Hepatocyte (in vitro differentiated cells): ENCODE measurements at regions not wholly inside any gene's neighbourhood (a gene's known extent, or its start where the extent isn't known, plus 50 kb on each side); places are given as distances from the start of the nearest gene placed in this dataset.

Experiments
- CTCF ChIP-seq: fragments of 200-600 bp; sonication (generic); IDR thresholded peaks from 2 replicates; pipeline ENCODE4 v1.5.1; 2016; ENCODE audit warnings: antibody characterized with exemption, mild to moderate bottlenecking; ENCODE audit not compliant: poor library complexity
- EZH2phosphoT487 ChIP-seq: fragments of 200-600 bp; sonication (generic); IDR thresholded peaks from one replicate; pipeline ENCODE4 v1.6.1; 2018; ENCODE audit warnings: antibody characterized with exemption, mild to moderate bottlenecking, low read depth, moderate library complexity; ENCODE audit not compliant: unreplicated experiment, severe bottlenecking

- no peak for TF ChIP-seq CTCF
- no peak for TF ChIP-seq EZH2phosphoT487
Observed at GRCh38 chr12:4104722-4105244, 168.8 kb upstream of the CCND2 start.
